CD4-positive, alpha-beta T cell (primary cell): ENCODE measurements at regions not wholly inside any gene's neighbourhood (a gene's known extent, or its start where the extent isn't known, plus 50 kb on each side); places are given as distances from the start of the nearest gene placed in this dataset.

Source experiments
- ATAC-seq: fragments of 200-7000 bp; cut with Tn5 transposase; one replicate; pipeline ENCODE4 v1.10.0; 2022; ENCODE audit warnings: mild to moderate bottlenecking; ENCODE audit not compliant: poor library complexity
- CTCF ChIA-PET: fragments of 350-600 bp; sonication (Branson Sonifier 250); formaldehyde crosslinking; loops from one replicate; lab custom pipeline; 2021; ENCODE audit warnings: antibody characterized with exemption, inconsistent platforms; lab: Charles Lee
- POLR2A ChIA-PET: fragments of 350-600 bp; sonication (Branson Sonifier 250); formaldehyde crosslinking; loops from one replicate; lab custom pipeline; 2021; ENCODE audit warnings: antibody characterized with exemption, inconsistent platforms; lab: Charles Lee
- DNase-seq, 14 experiments: peaks; one replicate each; pipeline ENCODE4 v3.0.0-alpha.2; 2013 to 2020; ENCODE audit warnings: mixed read lengths in 2 of 14
- H3K27ac ChIP-seq, 2 donors: one replicate each; pipeline versions ENCODE4 v1.5.1 to v1.7.0; 2013; ENCODE audit warnings: low read length in 2 of 2, low read depth in 1 of 2, mild to moderate bottlenecking in 1 of 2
- H3K27me3 ChIP-seq, 2 experiments: 1 replicate in 1 of 2; 2 replicates in 1 of 2; pipeline versions ENCODE4 v1.6.1 to v1.7.0; 2013; ENCODE audit warnings: low read length in 2 of 2, control low read depth in 1 of 2, mild to moderate bottlenecking in 1 of 2, moderate library complexity in 1 of 2; ENCODE audit not compliant: insufficient read depth in 2 of 2, control insufficient read depth in 1 of 2
- H3K36me3 ChIP-seq: one replicate; pipeline ENCODE4 v1.6.1; 2013; ENCODE audit warnings: low read length, control low read depth; ENCODE audit not compliant: insufficient read depth
- H3K4me1 ChIP-seq: one replicate; pipeline ENCODE4 v1.6.1; 2013; ENCODE audit warnings: low read length, control low read depth; ENCODE audit not compliant: insufficient read depth
- H3K4me3 ChIP-seq: one replicate; pipeline ENCODE4 v1.5.1; 2013; ENCODE audit warnings: mild to moderate bottlenecking, low read length, moderate library complexity
- H3K9me3 ChIP-seq, 2 experiments: 1 replicate in 1 of 2; 2 replicates in 1 of 2; pipeline versions ENCODE4 v1.6.1 to v1.7.0; 2013; ENCODE audit warnings: low read length in 2 of 2, mild to moderate bottlenecking in 2 of 2, control low read depth in 1 of 2, moderate library complexity in 1 of 2; ENCODE audit not compliant: control insufficient read depth in 1 of 2, insufficient read depth in 1 of 2
- H3K27ac Mint-ChIP-seq: one replicate; pipeline ENCODE4 v1.8.0; 2020; ENCODE audit warnings: mixed read lengths
- H3K27me3 Mint-ChIP-seq: one replicate; pipeline ENCODE4 v1.8.0; 2021; ENCODE audit warnings: mixed read lengths
- H3K36me3 Mint-ChIP-seq: one replicate; pipeline ENCODE4 v1.8.0; 2021; ENCODE audit warnings: low read depth, mixed read lengths
- H3K4me1 Mint-ChIP-seq: one replicate; pipeline ENCODE4 v1.8.0; 2021; ENCODE audit warnings: low read depth, mixed read lengths
- H3K4me3 Mint-ChIP-seq: one replicate; pipeline ENCODE4 v1.8.0; 2020; ENCODE audit warnings: mild to moderate bottlenecking, mixed read lengths
- H3K9me3 Mint-ChIP-seq: one replicate; pipeline ENCODE4 v1.8.0; 2020; ENCODE audit warnings: mixed read lengths
- CTCF ChIP-seq: fragments of 200-600 bp; IDR thresholded peaks from one replicate; pipeline ENCODE4 v1.8.0; 2022; ENCODE audit warnings: antibody characterized with exemption, mild to moderate bottlenecking
- intact Hi-C, 2 experiments: fragments of 100-400 bp; cut with DNase I in 1 of 2; cut with micrococcal nuclease in 1 of 2; formaldehyde crosslinking; loops; one replicate each; pipeline versions ENCODE4 v1.15.1 to v1.9.0; 2023 to 2025; cut with DNase I, micrococcal nuclease

DNA sequence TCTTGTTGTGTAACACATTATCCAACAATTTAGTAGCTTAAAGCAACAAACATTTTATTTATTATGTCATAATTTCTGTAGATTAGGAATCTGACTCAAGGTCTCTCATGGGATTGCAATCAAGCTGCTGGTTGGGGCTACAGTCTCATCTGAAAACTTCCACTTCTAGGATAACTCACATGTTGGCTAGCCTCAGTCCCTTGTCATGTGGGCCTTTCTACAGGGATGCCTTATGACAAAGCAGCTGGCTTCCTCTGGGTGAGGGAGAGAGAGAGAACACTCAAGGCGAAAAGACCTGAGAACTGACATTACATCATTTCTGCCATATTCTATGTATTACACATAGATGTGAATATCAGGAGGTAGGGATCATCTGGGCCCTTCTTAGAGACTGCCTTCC, 317.9 kb upstream of the VRK2 start:
- no peaks in the 10 kb centered on the region for H3K9me3 ChIP-seq
- no peak overlapping the region for H3K4me3 Mint-ChIP-seq
- no peaks in the 10 kb centered on the region for H3K4me1 ChIP-seq
- no peak for DNase-seq
- no peaks in the 10 kb centered on the region for H3K4me1 Mint-ChIP-seq
- H3K36me3 ChIP-seq, result no peaks in the 10 kb centered on the region
- H3K27ac Mint-ChIP-seq, result no peak overlapping the region
- no peaks in the 10 kb centered on the region for H3K9me3 Mint-ChIP-seq
- CTCF ChIA-PET, result no interaction called here
- H3K27me3 ChIP-seq, result no peaks in the 10 kb centered on the region
- no peaks in the 10 kb centered on the region for H3K36me3 Mint-ChIP-seq
- H3K27ac ChIP-seq, result no peak overlapping the region
- intact Hi-C loops, result no loop called here
- TF ChIP-seq CTCF, result no peak
- H3K4me3 ChIP-seq, result no peak overlapping the region
- H3K27me3 Mint-ChIP-seq, result no peaks in the 10 kb centered on the region
- no peak for ATAC-seq
- POLR2A ChIA-PET, result no interaction called here

DNA sequence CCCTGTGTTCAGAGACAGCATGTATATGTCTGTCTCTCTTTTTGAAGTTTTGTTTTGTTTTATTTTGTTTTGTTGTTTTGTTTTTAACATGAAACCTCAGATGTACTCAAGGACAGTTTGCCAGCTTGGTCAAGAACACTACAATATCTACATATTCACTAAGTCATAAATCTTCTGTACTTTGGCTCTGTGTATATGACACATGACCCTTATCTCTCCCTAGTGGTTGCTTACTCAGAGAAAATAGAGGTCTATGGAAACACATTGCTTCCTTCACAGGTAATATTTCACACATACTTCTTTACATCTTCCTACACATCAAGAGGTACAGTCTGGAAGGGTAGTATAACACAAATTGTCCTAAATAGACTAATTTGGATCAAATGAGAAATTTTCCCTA, 312.6 kb upstream of the VRK2 start:
- intact Hi-C loops, result no loop called here
- no peak for ATAC-seq
- H3K9me3 Mint-ChIP-seq, result no peaks in the 10 kb centered on the region
- ChIA-PET POLR2A (no interaction called here), CTCF (no interaction called here)
- Histone ChIP-seq H3K4me1 (no peaks in the 10 kb centered on the region), H3K9me3 (no peaks in the 10 kb centered on the region), H3K27ac (no peak overlapping the region), H3K27me3 (no peaks in the 10 kb centered on the region), H3K36me3 (no peaks in the 10 kb centered on the region), H3K4me3 (no peak overlapping the region)
- no peak overlapping the region for H3K27ac Mint-ChIP-seq
- no peak for TF ChIP-seq CTCF
- no peaks in the 10 kb centered on the region for H3K4me1 Mint-ChIP-seq
- peaks cover 4% of the 10 kb centered on the region for H3K27me3 Mint-ChIP-seq
- no peaks in the 10 kb centered on the region for H3K36me3 Mint-ChIP-seq
- no peak overlapping the region for H3K4me3 Mint-ChIP-seq
- DNase-seq, result no peak

DNA sequence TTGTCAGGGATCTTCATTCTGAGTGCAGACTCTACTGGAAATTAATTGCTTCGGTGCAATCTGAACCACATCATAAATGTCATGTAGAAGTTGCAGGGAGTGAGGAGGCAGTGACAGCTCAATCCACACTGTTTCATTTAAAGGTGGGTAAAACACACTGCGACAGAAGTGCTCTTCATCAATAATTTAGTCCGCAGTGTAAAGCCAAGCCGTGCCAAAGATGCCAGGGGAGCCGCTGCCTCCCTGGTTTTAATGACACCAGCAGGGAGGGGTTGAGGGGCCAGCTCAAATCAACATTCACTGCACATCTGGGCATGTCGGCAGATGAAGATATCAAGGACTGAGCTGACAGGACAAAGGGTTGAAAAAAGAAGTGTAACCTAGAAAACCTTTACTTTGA, 305.7 kb upstream of the VRK2 start:
- no peak for ATAC-seq
- no peak for TF ChIP-seq CTCF
- H3K36me3 ChIP-seq, result no peaks in the 10 kb centered on the region
- Mint-ChIP-seq H3K9me3 (no peaks in the 10 kb centered on the region), H3K27ac (no peak overlapping the region), H3K4me1 (no peaks in the 10 kb centered on the region), H3K4me3 (no peak overlapping the region), H3K27me3 (peaks cover 4% of the 10 kb centered on the region), H3K36me3 (no peaks in the 10 kb centered on the region)
- DNase-seq, result no peak
- intact Hi-C loops, result no loop called here
- ChIA-PET POLR2A (no interaction called here), CTCF (no interaction called here)
- no peaks in the 10 kb centered on the region for H3K27me3 ChIP-seq
- H3K4me3 ChIP-seq, result no peak overlapping the region
- no peaks in the 10 kb centered on the region for H3K9me3 ChIP-seq
- no peaks in the 10 kb centered on the region for H3K4me1 ChIP-seq
- no peak overlapping the region for H3K27ac ChIP-seq
